HAP-1 (cell line): ENCODE measurements at regions not wholly inside any gene's neighbourhood (a gene's known extent, or its start where the extent isn't known, plus 50 kb on each side); places are given as distances from the start of the nearest gene placed in this dataset.
"Not testable (repeated sequence)": the region's sequence is repeated elsewhere in the genome, so short reads cannot be mapped to it uniquely, and the experiment has no call there.

Experiments used
- DNase-seq, 2 experiments: peaks; one replicate each; pipeline ENCODE4 v3.0.0-alpha.2; 2016 to 2020; ENCODE audit warnings: low spot score in 2 of 2
- H3K27me3 ChIP-seq: fragments of 250-450 bp; sonication (Bioruptor Pico); 2 replicates; pipeline ENCODE4 v1.5.1; 2020; ENCODE audit warnings: low read depth, mild to moderate bottlenecking, moderate library complexity
- H3K36me3 ChIP-seq: fragments of 250-450 bp; sonication (Bioruptor Pico); replicated peaks from 2 replicates; pipeline ENCODE4 v1.5.1; 2020; ENCODE audit warnings: mild to moderate bottlenecking
- H3K4me1 ChIP-seq: fragments of 250-450 bp; sonication (Bioruptor Pico); 2 replicates; pipeline ENCODE4 v1.5.1; 2020; ENCODE audit warnings: mild to moderate bottlenecking
- H3K4me3 ChIP-seq: fragments of 250-450 bp; sonication (Bioruptor Pico); 2 replicates; pipeline ENCODE4 v1.5.1; 2020; ENCODE audit warnings: mild to moderate bottlenecking, moderate library complexity
- H3K9me3 ChIP-seq: fragments of 250-450 bp; sonication (Bioruptor Pico); 2 replicates; pipeline ENCODE4 v1.5.1; 2020; ENCODE audit warnings: mild to moderate bottlenecking, moderate library complexity
- in situ Hi-C: fragments of 300-500 bp; cut with MboI; formaldehyde crosslinking; loops from 3 replicates; pipeline ENCODE4 v1.14.3; 2020; ENCODE audit warnings: low sequenced_read_pairs, inconsistent platforms, mixed read lengths

GRCh38 chr6:25157842-25158241 is 121.3 kb upstream of the CARMIL1 start:
- DNase-seq: no peak
- no peaks in the 10 kb centered on the region for H3K9me3 ChIP-seq
- in situ Hi-C loops: no loop called here
- no peak overlapping the region for H3K4me3 ChIP-seq
- H3K36me3 ChIP-seq: no peaks in the 10 kb centered on the region
- no peaks in the 10 kb centered on the region for H3K27me3 ChIP-seq
- no peaks in the 10 kb centered on the region for H3K4me1 ChIP-seq

DNA sequence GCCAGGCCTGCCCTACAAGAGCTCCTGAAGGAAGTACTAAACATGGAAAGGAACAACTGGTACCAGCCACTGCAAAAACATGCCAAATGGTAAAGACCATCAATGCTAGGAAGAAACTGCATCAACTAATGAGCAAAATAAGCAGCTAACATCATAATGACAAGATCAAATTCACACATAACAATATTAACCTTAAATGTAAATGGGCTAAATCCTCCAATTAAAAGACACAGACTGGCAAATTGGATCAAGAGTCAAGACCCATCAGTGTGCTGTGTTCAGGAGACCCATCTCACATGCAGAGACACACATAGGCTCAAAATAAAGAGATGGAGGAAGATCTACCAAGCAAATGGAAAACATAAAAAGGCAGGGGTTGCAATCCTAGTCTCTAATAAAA is 119.0 kb upstream of the CARMIL1 start:
- H3K4me1 ChIP-seq, H3K9me3 ChIP-seq, H3K36me3 ChIP-seq, DNase-seq, H3K4me3 ChIP-seq, H3K27me3 ChIP-seq, in situ Hi-C loops: not testable (repeated sequence)

DNA sequence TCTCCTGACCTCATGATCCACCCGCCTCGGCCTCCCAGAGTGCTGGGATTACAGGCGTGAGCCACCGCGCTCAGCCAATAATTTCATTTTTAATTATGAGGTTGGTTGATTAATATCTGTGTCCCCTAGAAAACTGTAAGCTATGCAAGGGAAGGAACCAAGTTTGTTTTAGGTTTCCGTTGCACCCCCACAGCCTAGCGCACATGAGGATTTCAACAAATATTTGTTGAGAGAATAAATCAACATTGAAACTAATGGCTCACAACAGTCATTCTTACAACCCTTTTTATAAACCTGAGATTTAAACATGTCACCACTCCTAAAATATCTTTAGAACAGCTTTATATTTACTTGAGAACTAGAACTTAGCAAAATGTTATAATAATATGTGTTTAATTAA is 114.0 kb upstream of the CARMIL1 start:
- no peak overlapping the region for H3K4me3 ChIP-seq
- H3K36me3 ChIP-seq: no peaks in the 10 kb centered on the region
- no peak for DNase-seq
- no peaks in the 10 kb centered on the region for H3K9me3 ChIP-seq
- H3K4me1 ChIP-seq: no peaks in the 10 kb centered on the region
- H3K27me3 ChIP-seq: no peaks in the 10 kb centered on the region
- in situ Hi-C loops: no loop called here

DNA sequence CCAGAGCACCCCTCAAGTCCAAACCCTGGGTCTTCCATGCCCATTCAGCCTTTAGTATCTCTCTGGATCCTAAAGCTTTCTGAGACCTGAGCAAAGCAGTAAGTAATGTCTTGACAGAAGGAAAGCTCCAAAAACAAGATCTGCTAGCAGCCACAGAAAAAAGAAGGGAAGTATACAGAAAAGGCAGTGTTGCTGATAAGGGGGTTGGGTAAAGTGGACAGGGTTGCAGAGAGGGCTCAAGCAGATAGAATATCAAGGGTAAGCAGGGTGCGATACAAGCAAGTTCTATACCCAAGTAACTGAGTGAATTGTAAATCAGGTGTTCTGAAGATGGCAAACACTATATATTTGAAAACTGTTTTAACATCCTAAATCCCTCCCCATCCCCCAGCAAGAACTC is 113.4 kb upstream of the CARMIL1 start:
- H3K4me1 ChIP-seq: no peaks in the 10 kb centered on the region
- no peaks in the 10 kb centered on the region for H3K36me3 ChIP-seq
- H3K4me3 ChIP-seq: no peak overlapping the region
- in situ Hi-C loops: no loop called here
- DNase-seq: no peak
- H3K9me3 ChIP-seq: no peaks in the 10 kb centered on the region
- H3K27me3 ChIP-seq: no peaks in the 10 kb centered on the region

- in situ Hi-C loops: no loop called here
- H3K27me3 ChIP-seq: no peaks in the 10 kb centered on the region
- no peak overlapping the region for H3K4me3 ChIP-seq
- no peaks in the 10 kb centered on the region for H3K4me1 ChIP-seq
- DNase-seq: no peak
- no peaks in the 10 kb centered on the region for H3K36me3 ChIP-seq
- H3K9me3 ChIP-seq: no peaks in the 10 kb centered on the region
Observed at GRCh38 chr6:25166955-25167748, 112.0 kb upstream of the CARMIL1 start.

- no peak overlapping the region for H3K4me3 ChIP-seq
- in situ Hi-C loops: no loop called here
- no peaks in the 10 kb centered on the region for H3K9me3 ChIP-seq
- no peak for DNase-seq
- no peaks in the 10 kb centered on the region for H3K27me3 ChIP-seq
- no peaks in the 10 kb centered on the region for H3K4me1 ChIP-seq
- H3K36me3 ChIP-seq: no peaks in the 10 kb centered on the region
Observed at GRCh38 chr6:25167961-25168360, 111.2 kb upstream of the CARMIL1 start.

- DNase-seq: no peak
- Histone ChIP-seq H3K36me3 (no peaks in the 10 kb centered on the region), H3K27me3 (no peaks in the 10 kb centered on the region), H3K9me3 (no peaks in the 10 kb centered on the region), H3K4me1 (no peaks in the 10 kb centered on the region), H3K4me3 (no peak overlapping the region)
- in situ Hi-C loops: no loop called here
Observed at GRCh38 chr6:25168637-25169036, 110.5 kb upstream of the CARMIL1 start.

- H3K27me3 ChIP-seq: no peaks in the 10 kb centered on the region
- H3K9me3 ChIP-seq: no peaks in the 10 kb centered on the region
- no peak overlapping the region for H3K4me3 ChIP-seq
- H3K36me3 ChIP-seq: no peaks in the 10 kb centered on the region
- in situ Hi-C loops: no loop called here
- no peaks in the 10 kb centered on the region for H3K4me1 ChIP-seq
- DNase-seq: no peak
Observed at GRCh38 chr6:25169553-25169952, 109.6 kb upstream of the CARMIL1 start.

GRCh38 chr6:25169961-25170360 is 109.2 kb upstream of the CARMIL1 start:
- no peak for DNase-seq
- H3K4me1 ChIP-seq: no peaks in the 10 kb centered on the region
- no peak overlapping the region for H3K4me3 ChIP-seq
- in situ Hi-C loops: no loop called here
- no peaks in the 10 kb centered on the region for H3K27me3 ChIP-seq
- no peaks in the 10 kb centered on the region for H3K9me3 ChIP-seq
- H3K36me3 ChIP-seq: no peaks in the 10 kb centered on the region

GRCh38 chr6:25170640-25171039 is 108.5 kb upstream of the CARMIL1 start:
- Histone ChIP-seq H3K36me3 (no peaks in the 10 kb centered on the region), H3K4me3 (no peak overlapping the region), H3K27me3 (no peaks in the 10 kb centered on the region), H3K4me1 (no peaks in the 10 kb centered on the region), H3K9me3 (no peaks in the 10 kb centered on the region)
- in situ Hi-C loops: no loop called here
- no peak for DNase-seq

DNA sequence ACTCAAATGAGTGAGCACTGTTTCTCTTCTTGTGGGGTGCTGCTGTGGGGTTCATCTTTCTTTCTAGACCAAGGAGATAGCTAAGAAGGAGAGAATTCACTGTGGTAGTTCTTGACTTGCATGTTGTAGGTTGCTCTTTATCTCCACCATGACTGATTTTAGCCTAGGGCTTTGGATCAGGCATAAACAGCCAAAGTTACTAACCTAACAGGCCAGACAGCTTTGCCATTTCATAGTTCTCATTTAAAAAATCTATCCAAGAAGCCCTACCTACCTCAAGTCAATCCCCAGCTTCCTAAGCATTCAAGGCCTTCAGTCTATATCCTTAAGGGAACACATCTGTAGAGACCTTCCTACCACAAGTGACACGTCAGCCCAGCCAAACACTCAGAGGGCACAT is 107.9 kb upstream of the CARMIL1 start:
- H3K4me3 ChIP-seq: no peak overlapping the region
- H3K9me3 ChIP-seq: no peaks in the 10 kb centered on the region
- H3K36me3 ChIP-seq: no peaks in the 10 kb centered on the region
- H3K4me1 ChIP-seq: no peaks in the 10 kb centered on the region
- in situ Hi-C loops: no loop called here
- no peak for DNase-seq
- no peaks in the 10 kb centered on the region for H3K27me3 ChIP-seq

DNA sequence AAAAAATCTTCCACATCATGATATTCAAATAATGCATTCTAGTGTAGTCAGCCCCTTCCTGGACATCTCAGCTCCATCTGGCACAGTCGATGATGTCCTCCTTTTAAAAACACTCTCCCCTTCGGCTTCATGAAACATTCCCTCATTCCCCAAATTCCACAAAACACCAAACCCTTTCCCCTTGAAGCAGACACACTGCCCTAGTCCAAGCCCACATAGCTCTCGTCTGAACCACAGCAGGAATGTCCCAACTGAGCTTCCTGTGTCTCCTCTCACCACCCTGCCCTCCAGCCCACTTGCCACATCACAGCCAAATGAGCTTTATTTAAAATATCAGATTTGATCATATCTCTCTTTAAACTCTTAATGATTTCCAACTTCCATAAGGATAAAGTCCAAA is 106.4 kb upstream of the CARMIL1 start:
- H3K4me1 ChIP-seq: no peaks in the 10 kb centered on the region
- H3K9me3 ChIP-seq: no peaks in the 10 kb centered on the region
- H3K27me3 ChIP-seq: no peaks in the 10 kb centered on the region
- no peak for DNase-seq
- H3K4me3 ChIP-seq: no peak overlapping the region
- H3K36me3 ChIP-seq: no peaks in the 10 kb centered on the region
- in situ Hi-C loops: no loop called here

- no peaks in the 10 kb centered on the region for H3K36me3 ChIP-seq
- H3K4me3 ChIP-seq: no peak overlapping the region
- no peaks in the 10 kb centered on the region for H3K27me3 ChIP-seq
- no peaks in the 10 kb centered on the region for H3K4me1 ChIP-seq
- in situ Hi-C loops: no loop called here
- DNase-seq: no peak
- H3K9me3 ChIP-seq: no peaks in the 10 kb centered on the region
Observed at GRCh38 chr6:25173246-25173645, 105.9 kb upstream of the CARMIL1 start.

GRCh38 chr6:25173951-25174474 is 105.2 kb upstream of the CARMIL1 start:
- Histone ChIP-seq H3K4me1 (no peaks in the 10 kb centered on the region), H3K9me3 (no peaks in the 10 kb centered on the region), H3K4me3 (no peak overlapping the region), H3K27me3 (no peaks in the 10 kb centered on the region), H3K36me3 (no peaks in the 10 kb centered on the region)
- no peak for DNase-seq
- in situ Hi-C loops: no loop called here

DNA sequence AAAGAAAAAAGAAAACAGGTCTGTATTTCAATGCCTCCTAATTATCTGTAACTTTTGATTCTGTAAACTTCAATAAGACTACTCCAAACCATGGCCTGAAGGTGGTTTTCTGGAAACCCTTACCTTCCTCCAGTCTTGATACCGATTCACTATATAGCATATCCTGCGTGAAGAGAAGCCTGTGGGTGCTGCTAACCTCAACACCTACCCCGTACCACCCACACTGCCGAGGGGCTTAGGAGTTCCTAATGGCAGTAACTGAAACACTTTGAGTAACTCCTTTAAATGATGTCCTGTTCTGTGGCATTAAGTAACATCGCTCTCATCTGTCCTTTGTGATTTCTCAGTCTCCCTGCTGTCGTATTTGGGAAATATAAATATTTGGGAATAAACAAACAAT is 104.5 kb upstream of the CARMIL1 start:
- no peak overlapping the region for H3K4me3 ChIP-seq
- H3K27me3 ChIP-seq: no peaks in the 10 kb centered on the region
- no peaks in the 10 kb centered on the region for H3K36me3 ChIP-seq
- in situ Hi-C loops: no loop called here
- H3K9me3 ChIP-seq: no peaks in the 10 kb centered on the region
- DNase-seq: no peak
- no peaks in the 10 kb centered on the region for H3K4me1 ChIP-seq
